HG03025 (cell line): ENCODE measurements at regions not wholly inside any gene's neighbourhood (a gene's known extent, or its start where the extent isn't known, plus 50 kb on each side); places are given as distances from the start of the nearest gene placed in this dataset.

ENCODE experiments used
- ATAC-seq: cut with Tn5 transposase; IDR thresholded peaks from one replicate; pipeline ENCODE4 v1.9.1; 2021; ENCODE audit warnings: mild to moderate bottlenecking, moderate library complexity; ENCODE audit not compliant: unreplicated experiment, low FRiP score

- ATAC-seq, result no peak
These were observed 78.5 kb upstream of the UBAC2 start for GRCh38 chr13:99122171-99122570.

- no peak for ATAC-seq
These were observed 77.3 kb upstream of the UBAC2 start for GRCh38 chr13:99123101-99124045.

- no peak for ATAC-seq
These were observed 76.6 kb upstream of the UBAC2 start for GRCh38 chr13:99124046-99124400.

- no peak for ATAC-seq
These were observed 75.8 kb upstream of the UBAC2 start for GRCh38 chr13:99124794-99125316.

- ATAC-seq, result no peak
These were observed 75.2 kb upstream of the UBAC2 start for GRCh38 chr13:99125326-99125915.

GRCh38 chr13:99126821-99127220, 73.8 kb upstream of the UBAC2 start:
- ATAC-seq, result no peak

- ATAC-seq, result no peak
These were observed 71.6 kb upstream of the UBAC2 start for GRCh38 chr13:99129050-99129449.

GRCh38 chr13:99129951-99130350, 70.7 kb upstream of the UBAC2 start:
- ATAC-seq, result no peak

GRCh38 chr13:99131410-99131809, 69.2 kb upstream of the UBAC2 start:
- no peak for ATAC-seq

- no peak for ATAC-seq
These were observed 68.3 kb upstream of the UBAC2 start for GRCh38 chr13:99132295-99132835.

GRCh38 chr13:99133230-99133629, 67.4 kb upstream of the UBAC2 start:
- ATAC-seq, result no peak

- ATAC-seq, result no peak
These were observed 66.8 kb upstream of the UBAC2 start for GRCh38 chr13:99133848-99134247.

- ATAC-seq, result no peak
These were observed 65.1 kb upstream of the UBAC2 start for GRCh38 chr13:99135591-99135990.

- ATAC-seq, result no peak
These were observed 64.2 kb upstream of the UBAC2 start for GRCh38 chr13:99136427-99136954.

GRCh38 chr13:99140831-99141230, 59.8 kb upstream of the UBAC2 start:
- no peak for ATAC-seq

GRCh38 chr13:99143904-99144303, 56.8 kb upstream of the UBAC2 start:
- ATAC-seq, result no peak

- ATAC-seq, result peak; percentile 62
These were observed 56.3 kb upstream of the UBAC2 start for GRCh38 chr13:99144306-99144705.

GRCh38 chr13:99145461-99145860, 55.2 kb upstream of the UBAC2 start:
- no peak for ATAC-seq

- no peak for ATAC-seq
These were observed 49.9 kb upstream of the UBAC2 start for GRCh38 chr13:99150575-99151361.
